WERI-Rb-1 (cell line): ENCODE measurements at regions not wholly inside any gene's neighbourhood (a gene's known extent, or its start where the extent isn't known, plus 50 kb on each side); places are given as distances from the start of the nearest gene placed in this dataset.

Experiments
- DNase-seq: peaks from one replicate; pipeline ENCODE4 v3.0.0-alpha.2; 2020
- H3K27ac ChIP-seq: fragments of 250-450 bp; sonication (Bioruptor Pico); 2 replicates; pipeline ENCODE4 v1.5.1; 2020; ENCODE audit warnings: mild to moderate bottlenecking, moderate library complexity
- H3K27me3 ChIP-seq: fragments of 250-450 bp; sonication (Bioruptor Pico); 2 replicates; pipeline ENCODE4 v1.5.1; 2021; ENCODE audit warnings: mild to moderate bottlenecking, low read depth, moderate library complexity; ENCODE audit not compliant: insufficient read depth, severe bottlenecking
- H3K36me3 ChIP-seq: fragments of 250-450 bp; sonication (Bioruptor Pico); 2 replicates; pipeline ENCODE4 v1.5.1; 2020; ENCODE audit warnings: mild to moderate bottlenecking, moderate library complexity
- H3K4me3 ChIP-seq: 2 replicates; pipeline ENCODE4 v1.5.1; 2011; ENCODE audit warnings: low read depth, mild to moderate bottlenecking, control low read depth, low read length
- H3K9me3 ChIP-seq: fragments of 250-450 bp; sonication (Bioruptor Pico); 2 replicates; pipeline ENCODE4 v1.5.1; 2021; ENCODE audit warnings: mild to moderate bottlenecking, moderate library complexity; ENCODE audit not compliant: severe bottlenecking
- CTCF ChIP-seq: IDR thresholded peaks from 2 replicates; pipeline ENCODE4 v1.5.1; 2011; ENCODE audit warnings: low read depth, mild to moderate bottlenecking, control low read depth, inconsistent platforms, low read length

GRCh38 chr13:79124183-79124582, 281.9 kb downstream of the RBM26 start:
- Histone ChIP-seq H3K9me3 (no peaks in the 10 kb centered on the region), H3K27ac (no peak overlapping the region), H3K4me3 (no peak overlapping the region), H3K36me3 (no peaks in the 10 kb centered on the region), H3K27me3 (no peaks in the 10 kb centered on the region)
- no peak for DNase-seq
- no peak for TF ChIP-seq CTCF

- Histone ChIP-seq H3K27me3 (no peaks in the 10 kb centered on the region), H3K36me3 (no peaks in the 10 kb centered on the region), H3K27ac (no peak overlapping the region), H3K4me3 (no peak overlapping the region), H3K9me3 (no peaks in the 10 kb centered on the region)
- no peak for DNase-seq
- no peak for TF ChIP-seq CTCF
Measured at GRCh38 chr13:79121286-79121685, 284.8 kb downstream of the RBM26 start.

- Histone ChIP-seq H3K27me3 (no peaks in the 10 kb centered on the region), H3K36me3 (no peaks in the 10 kb centered on the region), H3K27ac (no peak overlapping the region), H3K4me3 (no peak overlapping the region), H3K9me3 (no peaks in the 10 kb centered on the region)
- DNase-seq = no peak
- no peak for TF ChIP-seq CTCF
Measured at GRCh38 chr13:79119578-79120107, 286.4 kb downstream of the RBM26 start.

- DNase-seq = no peak
- H3K4me3 ChIP-seq = no peak overlapping the region
- no peaks in the 10 kb centered on the region for H3K27me3 ChIP-seq
- no peaks in the 10 kb centered on the region for H3K36me3 ChIP-seq
- no peaks in the 10 kb centered on the region for H3K9me3 ChIP-seq
- TF ChIP-seq CTCF = no peak
- no peak overlapping the region for H3K27ac ChIP-seq
Measured at GRCh38 chr13:79112016-79112415, 294.0 kb downstream of the RBM26 start.

- Histone ChIP-seq H3K27me3 (no peaks in the 10 kb centered on the region), H3K27ac (no peak overlapping the region), H3K4me3 (no peak overlapping the region), H3K36me3 (no peaks in the 10 kb centered on the region), H3K9me3 (no peaks in the 10 kb centered on the region)
- TF ChIP-seq CTCF = no peak
- DNase-seq = no peak
Measured at GRCh38 chr13:79108914-79109643, 297.0 kb downstream of the RBM26 start.

GRCh38 chr13:79098596-79098995, 307.5 kb downstream of the RBM26 start:
- Histone ChIP-seq H3K27ac (no peak overlapping the region), H3K36me3 (no peaks in the 10 kb centered on the region), H3K4me3 (no peak overlapping the region), H3K27me3 (no peaks in the 10 kb centered on the region), H3K9me3 (no peaks in the 10 kb centered on the region)
- TF ChIP-seq CTCF = no peak
- DNase-seq = no peak
